Panc1 (cell line): ENCODE measurements at regions not wholly inside any gene's neighbourhood (a gene's known extent, or its start where the extent isn't known, plus 50 kb on each side); places are given as distances from the start of the nearest gene placed in this dataset.

Experiments
- ATAC-seq: fragments of 200-7000 bp; cut with Tn5 transposase; 2 replicates; pipeline ENCODE4 v1.9.1; 2020; ENCODE audit warnings: mild to moderate bottlenecking, moderate library complexity
- BruUV-seq: library from RNA; stranded (reverse); fragments of 400-500 nt; replicated peaks from 2 replicates; lab custom pipeline; 2021; lab: Mats Ljungman, UMichigan
- CTCF ChIA-PET: fragments of 300-600 bp; sonication (Branson Sonifier 250); formaldehyde crosslinking; loops from one replicate; lab custom pipeline; 2022; ENCODE audit warnings: antibody characterized with exemption; lab: Charles Lee
- POLR2A ChIA-PET: fragments of 300-600 bp; sonication (Branson Sonifier 250); formaldehyde crosslinking; loops from one replicate; lab custom pipeline; 2022; ENCODE audit warnings: antibody characterized with exemption; lab: Charles Lee
- DNase-seq: peaks from one replicate; pipeline ENCODE4 v3.0.0-alpha.2; 2010; ENCODE audit warnings: low read depth, low spot score
- H3K27ac ChIP-seq: 2 replicates; pipeline ENCODE4 v1.5.1; 2011; ENCODE audit warnings: mild to moderate bottlenecking, low read length, inconsistent platforms
- H3K27me3 ChIP-seq: fragments of 200-500 bp; sonication (Bioruptor generic); 2 replicates; pipeline ENCODE4 v1.6.0; 2014; ENCODE audit warnings: low read length, inconsistent platforms; ENCODE audit not compliant: control insufficient read depth, insufficient read depth
- H3K36me3 ChIP-seq: fragments of 200-500 bp; sonication (Bioruptor generic); 2 replicates; pipeline ENCODE4 v1.5.1; 2014; ENCODE audit warnings: inconsistent platforms, mild to moderate bottlenecking, low read length, moderate library complexity; ENCODE audit not compliant: control insufficient read depth, insufficient read depth
- H3K4me1 ChIP-seq: 2 replicates; pipeline ENCODE4 v1.5.1; 2011; ENCODE audit warnings: inconsistent platforms, mild to moderate bottlenecking, low read length, moderate library complexity; ENCODE audit not compliant: control insufficient read depth, insufficient read depth
- H3K4me3 ChIP-seq, 2 experiments: 2 replicates each; pipeline ENCODE4 v1.5.1; 2011 to 2012; ENCODE audit warnings: low read depth in 2 of 2, low read length in 2 of 2, mild to moderate bottlenecking in 2 of 2, inconsistent platforms in 1 of 2, moderate library complexity in 1 of 2
- H3K9me3 ChIP-seq: fragments of 200-500 bp; sonication (Bioruptor generic); 2 replicates; pipeline ENCODE4 v1.5.1; 2014; ENCODE audit warnings: low read depth, mild to moderate bottlenecking, inconsistent platforms, low read length, moderate library complexity; ENCODE audit not compliant: control insufficient read depth, insufficient read depth
- CTCF ChIP-seq: fragments of 450-650 bp; IDR thresholded peaks from 2 replicates; pipeline ENCODE4 v1.5.1; 2017; ENCODE audit warnings: mild to moderate bottlenecking
- POLR2AphosphoS5 ChIP-seq: IDR thresholded peaks from 2 replicates; pipeline ENCODE4 v1.6.1; 2012; ENCODE audit warnings: mild to moderate bottlenecking, low read depth, low read length, moderate library complexity
- REST ChIP-seq, 2 experiments: IDR thresholded peaks; 2 replicates each; pipeline ENCODE4 v1.6.1; 2011 to 2012; ENCODE audit warnings: low read depth in 2 of 2, control low read depth in 1 of 2, low read length in 1 of 2, mild to moderate bottlenecking in 1 of 2, moderate library complexity in 1 of 2; ENCODE audit not compliant: insufficient read depth in 1 of 2
- SIN3A ChIP-seq: IDR thresholded peaks from 2 replicates; pipeline ENCODE4 v1.6.1; 2012; ENCODE audit warnings: low read depth, mild to moderate bottlenecking, low read length, moderate library complexity, borderline replicate concordance; ENCODE audit not compliant: insufficient read depth
- TCF7L2 ChIP-seq: IDR thresholded peaks from 2 replicates; pipeline ENCODE4 v1.6.1; 2011; ENCODE audit warnings: mild to moderate bottlenecking, low read depth, low read length, inconsistent platforms
- in situ Hi-C: cut with HindIII; loops from 2 replicates; pipeline ENCODE4 v1.10.0; 2016; ENCODE audit warnings: low sequenced_read_pairs, low pct_unique_long_range_greater_than_20kb
- intact Hi-C: fragments of 100-400 bp; cut with micrococcal nuclease; formaldehyde crosslinking; loops from one replicate; pipeline ENCODE4 v1.10.0; 2022; ENCODE audit not compliant: unreplicated experiment

GRCh38 chr4:107391630-107392028, 328.4 kb downstream of the PAPSS1 start:
- POLR2A ChIA-PET = no interaction called here
- in situ Hi-C loops (no loop called here), intact Hi-C loops (no loop called here)

DNA sequence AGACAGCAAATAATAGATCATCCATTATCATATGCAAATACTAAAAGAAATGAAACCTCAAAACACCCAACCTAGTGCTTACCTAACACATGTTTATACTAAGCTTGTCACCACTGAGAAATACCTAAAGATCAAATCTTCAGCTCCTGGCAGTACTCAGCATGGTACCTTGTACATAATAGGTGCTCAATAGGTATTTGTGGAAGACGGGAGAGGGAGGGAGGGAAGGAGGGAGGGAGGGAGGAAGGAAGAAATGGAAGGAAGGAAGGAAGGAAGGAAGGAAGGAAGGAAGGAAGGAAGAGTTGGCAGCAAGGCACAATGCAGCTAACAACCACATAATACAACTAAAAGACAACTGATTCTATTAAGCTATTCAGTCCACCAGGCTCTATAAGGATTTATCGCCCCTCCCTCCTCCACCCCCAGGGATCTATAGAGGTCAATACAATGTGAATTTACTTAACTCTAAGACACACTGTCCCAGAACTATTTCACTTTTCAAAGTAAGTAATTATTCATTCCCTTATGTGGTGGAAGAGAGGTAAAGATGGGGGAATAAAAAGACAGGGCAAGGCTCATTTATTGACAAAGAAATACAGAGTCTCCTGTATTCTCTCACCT, 328.9 kb downstream of the PAPSS1 start:
- TF ChIP-seq TCF7L2 (no peak), CTCF (no peak), SIN3A (no peak), REST (IDR thresholded peaks at IDR 0.05; ENCODE audit: insufficient read depth in 1 of 2, low read depth in 2 of 2, low read length in 1 of 2) (no peak), POLR2AphosphoS5 (no peak)
- intact Hi-C loops = no loop called here
- no peak for ATAC-seq
- no peaks in the 10 kb centered on the region for H3K4me1 ChIP-seq
- no peak for DNase-seq
- no peak overlapping the region for H3K4me3 ChIP-seq
- ChIA-PET POLR2A (no interaction called here), CTCF (interaction anchor here (0.6 kb wide), 1 partner anchor 1980 kb away, joined by 3 read pairs; no protein-coding TSS in a partner anchor)
- no peaks in the 10 kb centered on the region for H3K36me3 ChIP-seq
- no peaks in the 10 kb centered on the region for H3K9me3 ChIP-seq
- H3K27me3 ChIP-seq = no peaks in the 10 kb centered on the region
- no TSS peak for BruUV-seq
- H3K27ac ChIP-seq = no peak overlapping the region
- in situ Hi-C loops = no loop called here

More at GRCh38 chr4:107391630-107392028, 328.4 kb downstream of the PAPSS1 start:
- Histone ChIP-seq H3K27me3 (no peaks in the 10 kb centered on the region), H3K9me3 (no peaks in the 10 kb centered on the region), H3K27ac (no peak overlapping the region), H3K4me1 (no peaks in the 10 kb centered on the region), H3K4me3 (no peak overlapping the region), H3K36me3 (no peaks in the 10 kb centered on the region)
- CTCF ChIA-PET = interaction anchor here (0.6 kb wide), 1 partner anchor 1981 kb away, joined by 3 read pairs; no protein-coding TSS in a partner anchor
- no peak for TF ChIP-seq REST (IDR thresholded peaks at IDR 0.05; ENCODE audit: insufficient read depth in 1 of 2, low read depth in 2 of 2, low read length in 1 of 2)
- no peak for TF ChIP-seq CTCF
- no peak for TF ChIP-seq POLR2AphosphoS5
- TF ChIP-seq TCF7L2 = no peak
- no peak for TF ChIP-seq SIN3A
- no peak for ATAC-seq
- no TSS peak for BruUV-seq
- no peak for DNase-seq
